HepG2 (cell line): ENCODE measurements at regions not wholly inside any gene's neighbourhood (a gene's known extent, or its start where the extent isn't known, plus 50 kb on each side); places are given as distances from the start of the nearest gene placed in this dataset.

Experiments
- CEBPB ChIP-seq: IDR thresholded peaks from 2 replicates; pipeline ENCODE4 v1.6.1; 2011; ENCODE audit warnings: low read depth, low read length, improper control_type of control experiment, borderline replicate concordance
- GTF2F1 ChIP-seq: fragments of 150-350 bp; IDR thresholded peaks from 2 replicates; pipeline ENCODE4 v1.6.1; 2014; ENCODE audit warnings: low read length
- IRF2 ChIP-seq: IDR thresholded peaks from 2 replicates; pipeline ENCODE4 v1.6.1; 2018; ENCODE audit warnings: missing genetic modification reagents, missing compliant biosample characterization
- TFAP4 ChIP-seq: sonication (generic); IDR thresholded peaks from 2 replicates; pipeline ENCODE4 v1.6.1; 2016; ENCODE audit warnings: low read depth, borderline replicate concordance
- ZNF263 ChIP-seq: sonication (generic); formaldehyde crosslinking; IDR thresholded peaks from 2 replicates; pipeline ENCODE4 v1.4.0; 2020; ENCODE audit warnings: missing genetic modification reagents
- ZNF367 ChIP-seq: sonication (generic); formaldehyde crosslinking; IDR thresholded peaks from 2 replicates; pipeline ENCODE4 v1.4.0; 2020; ENCODE audit warnings: missing genetic modification reagents, borderline replicate concordance
- TF ChIP-seq, protein P1 (sequence below): sonication (generic); formaldehyde crosslinking; IDR thresholded peaks from 2 replicates; pipeline ENCODE4 v1.4.0; 2020; ENCODE audit warnings: missing genetic modification reagents
- TF ChIP-seq, protein P2 (sequence below): sonication (generic); formaldehyde crosslinking; IDR thresholded peaks from 2 replicates; pipeline ENCODE4 v1.4.0; 2020; ENCODE audit warnings: missing genetic modification reagents
- TF ChIP-seq, protein P3 (sequence below): sonication (generic); formaldehyde crosslinking; IDR thresholded peaks from 2 replicates; pipeline ENCODE4 v1.8.1; 2023; ENCODE audit warnings: mild to moderate bottlenecking, moderate library complexity, missing genetic modification reagents
- TF ChIP-seq, protein P4 (sequence below): IDR thresholded peaks from 2 replicates; pipeline ENCODE4 v1.6.1; 2012; ENCODE audit warnings: inconsistent platforms
- TF ChIP-seq, protein P5 (sequence below): sonication (generic); formaldehyde crosslinking; IDR thresholded peaks from 2 replicates; pipeline ENCODE4 v1.8.1; 2023; ENCODE audit warnings: missing genetic modification reagents, mild to moderate bottlenecking, borderline replicate concordance

- TF ChIP-seq CEBPB (no peak), ZNF263 (CRISPR knock-in tag) (no peak), IRF2 (no peak), TFAP4 (no peak), ZNF367 (no peak), GTF2F1 (no peak)
- TF ChIP-seq, protein P1, sequence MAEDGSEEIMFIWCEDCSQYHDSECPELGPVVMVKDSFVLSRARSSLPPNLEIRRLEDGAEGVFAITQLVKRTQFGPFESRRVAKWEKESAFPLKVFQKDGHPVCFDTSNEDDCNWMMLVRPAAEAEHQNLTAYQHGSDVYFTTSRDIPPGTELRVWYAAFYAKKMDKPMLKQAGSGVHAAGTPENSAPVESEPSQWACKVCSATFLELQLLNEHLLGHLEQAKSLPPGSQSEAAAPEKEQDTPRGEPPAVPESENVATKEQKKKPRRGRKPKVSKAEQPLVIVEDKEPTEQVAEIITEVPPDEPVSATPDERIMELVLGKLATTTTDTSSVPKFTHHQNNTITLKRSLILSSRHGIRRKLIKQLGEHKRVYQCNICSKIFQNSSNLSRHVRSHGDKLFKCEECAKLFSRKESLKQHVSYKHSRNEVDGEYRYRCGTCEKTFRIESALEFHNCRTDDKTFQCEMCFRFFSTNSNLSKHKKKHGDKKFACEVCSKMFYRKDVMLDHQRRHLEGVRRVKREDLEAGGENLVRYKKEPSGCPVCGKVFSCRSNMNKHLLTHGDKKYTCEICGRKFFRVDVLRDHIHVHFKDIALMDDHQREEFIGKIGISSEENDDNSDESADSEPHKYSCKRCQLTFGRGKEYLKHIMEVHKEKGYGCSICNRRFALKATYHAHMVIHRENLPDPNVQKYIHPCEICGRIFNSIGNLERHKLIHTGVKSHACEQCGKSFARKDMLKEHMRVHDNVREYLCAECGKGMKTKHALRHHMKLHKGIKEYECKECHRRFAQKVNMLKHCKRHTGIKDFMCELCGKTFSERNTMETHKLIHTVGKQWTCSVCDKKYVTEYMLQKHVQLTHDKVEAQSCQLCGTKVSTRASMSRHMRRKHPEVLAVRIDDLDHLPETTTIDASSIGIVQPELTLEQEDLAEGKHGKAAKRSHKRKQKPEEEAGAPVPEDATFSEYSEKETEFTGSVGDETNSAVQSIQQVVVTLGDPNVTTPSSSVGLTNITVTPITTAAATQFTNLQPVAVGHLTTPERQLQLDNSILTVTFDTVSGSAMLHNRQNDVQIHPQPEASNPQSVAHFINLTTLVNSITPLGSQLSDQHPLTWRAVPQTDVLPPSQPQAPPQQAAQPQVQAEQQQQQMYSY (CRISPR knock-in tag): no peak
- TF ChIP-seq, protein P2, sequence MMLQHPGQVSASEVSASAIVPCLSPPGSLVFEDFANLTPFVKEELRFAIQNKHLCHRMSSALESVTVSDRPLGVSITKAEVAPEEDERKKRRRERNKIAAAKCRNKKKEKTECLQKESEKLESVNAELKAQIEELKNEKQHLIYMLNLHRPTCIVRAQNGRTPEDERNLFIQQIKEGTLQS: no peak
- TF ChIP-seq, protein P3, sequence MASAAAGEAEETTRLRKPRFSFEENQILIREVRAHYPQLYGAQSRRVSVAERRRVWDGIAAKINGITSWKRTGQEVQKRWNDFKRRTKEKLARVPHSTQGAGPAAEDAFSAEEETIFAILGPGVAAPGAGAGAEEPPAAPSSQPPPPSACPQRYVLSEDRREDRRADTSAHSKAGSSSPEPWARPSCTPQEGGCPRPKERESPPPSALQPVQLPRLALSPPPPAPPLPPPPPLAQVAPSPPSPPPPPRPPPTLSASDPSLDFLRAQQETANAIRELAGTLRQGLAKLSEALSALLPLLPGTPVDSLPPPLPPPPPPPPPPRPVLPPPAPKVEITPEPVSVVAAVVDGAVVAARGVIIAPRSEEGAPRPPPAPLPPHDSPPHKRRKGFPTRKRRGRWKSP (CRISPR knock-in tag): no peak
- TF ChIP-seq, protein P4, sequence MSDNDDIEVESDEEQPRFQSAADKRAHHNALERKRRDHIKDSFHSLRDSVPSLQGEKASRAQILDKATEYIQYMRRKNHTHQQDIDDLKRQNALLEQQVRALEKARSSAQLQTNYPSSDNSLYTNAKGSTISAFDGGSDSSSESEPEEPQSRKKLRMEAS: no peak
- TF ChIP-seq, protein P5, sequence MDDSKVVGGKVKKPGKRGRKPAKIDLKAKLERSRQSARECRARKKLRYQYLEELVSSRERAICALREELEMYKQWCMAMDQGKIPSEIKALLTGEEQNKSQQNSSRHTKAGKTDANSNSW (CRISPR knock-in tag): no peak
These were observed 53.5 kb upstream of the BACH1 start for GRCh38 chr21:29245104-29245643.
